NB4 (cell line): ENCODE measurements at regions not wholly inside any gene's neighbourhood (a gene's known extent, or its start where the extent isn't known, plus 50 kb on each side); places are given as distances from the start of the nearest gene placed in this dataset.
"Not testable (repeated sequence)": the region's sequence is repeated elsewhere in the genome, so short reads cannot be mapped to it uniquely, and the experiment has no call there.

Source experiments
- DNase-seq: peaks from one replicate; pipeline ENCODE4 v3.0.0; 2010; ENCODE audit warnings: low read depth
- H3K4me3 ChIP-seq: one replicate; pipeline ENCODE4 v1.5.1; 2011; ENCODE audit warnings: mild to moderate bottlenecking, low read depth, low read length, moderate library complexity
- CTCF ChIP-seq: IDR thresholded peaks from one replicate; pipeline ENCODE4 v1.5.1; 2012; ENCODE audit warnings: low read depth, low read length
- MAX ChIP-seq: IDR thresholded peaks from 2 replicates; pipeline ENCODE4 v1.6.1; 2011; ENCODE audit warnings: low read depth, low read length
- MYC ChIP-seq: IDR thresholded peaks from 2 replicates; pipeline ENCODE4 v1.6.1; 2011; ENCODE audit warnings: low read depth, low read length
- POLR2A ChIP-seq: IDR thresholded peaks from 2 replicates; pipeline ENCODE4 v1.6.1; 2011; ENCODE audit warnings: mild to moderate bottlenecking; ENCODE audit not compliant: insufficient read length; ENCODE audit errors: extremely low read depth

- H3K4me3 ChIP-seq, DNase-seq: not testable (repeated sequence)
Measured at GRCh38 chr10:78096486-78096885, 62.8 kb downstream of the RPS24 start.

GRCh38 chr10:78102593-78102992, 68.9 kb downstream of the RPS24 start:
- DNase-seq, H3K4me3 ChIP-seq: not testable (repeated sequence)

GRCh38 chr10:78109210-78109609, 75.5 kb downstream of the RPS24 start:
- TF ChIP-seq MYC (no peak), POLR2A (no peak), MAX (no peak), CTCF (no peak)
- no peak overlapping the region for H3K4me3 ChIP-seq
- no peak for DNase-seq

- no peak for DNase-seq
- H3K4me3 ChIP-seq, result no peak overlapping the region
- TF ChIP-seq MAX, result no peak
- TF ChIP-seq MYC, result no peak
- no peak for TF ChIP-seq CTCF
- no peak for TF ChIP-seq POLR2A
Measured at GRCh38 chr10:78115135-78115853, 81.6 kb downstream of the RPS24 start.

GRCh38 chr10:78116361-78116760, 82.7 kb downstream of the RPS24 start:
- DNase-seq, result no peak
- no peak overlapping the region for H3K4me3 ChIP-seq
- TF ChIP-seq MAX (no peak), MYC (no peak), CTCF (no peak), POLR2A (no peak)

- no peak overlapping the region for H3K4me3 ChIP-seq
- DNase-seq, result no peak
- TF ChIP-seq MAX, result no peak
- TF ChIP-seq MYC, result no peak
- no peak for TF ChIP-seq POLR2A
- TF ChIP-seq CTCF, result no peak
Measured at GRCh38 chr10:78118591-78118990, 84.9 kb downstream of the RPS24 start.

- DNase-seq, result no peak
- TF ChIP-seq MAX (no peak), POLR2A (no peak), CTCF (no peak), MYC (no peak)
- H3K4me3 ChIP-seq, result no peak overlapping the region
Measured at GRCh38 chr10:78121801-78122200, 88.1 kb downstream of the RPS24 start.
